ENCODE measurements at regions not wholly inside any gene's neighbourhood (a gene's known extent, or its start where the extent isn't known, plus 50 kb on each side); places are given as distances from the start of the nearest gene placed in this dataset.
A peak's percentile ranks its signal among the peaks of the same experiment; 100 is the strongest.

- TF ChIP-seq CTCF (conservative IDR thresholded peaks at IDR 0.05; ENCODE audit: control insufficient read depth, insufficient read depth, low read depth, low read length) = no peak
- H3K4me3 ChIP-seq (ENCODE audit: control insufficient read depth, low read depth, low read length) = no peak overlapping the region
- peak; percentile 32 for DNase-seq (ENCODE audit: low read depth)
These were observed 244.0 kb downstream of the GAS1 start for GRCh38 chr9:86703346-86703745.

GRCh38 chr9:86700629-86701028, 246.7 kb downstream of the GAS1 start:
- DNase-seq (ENCODE audit: low read depth) = peak; percentile 50
- TF ChIP-seq CTCF (conservative IDR thresholded peaks at IDR 0.05; ENCODE audit: control insufficient read depth, insufficient read depth, low read depth, low read length) = no peak
- no peak overlapping the region for H3K4me3 ChIP-seq (ENCODE audit: control insufficient read depth, low read depth, low read length)

- no peak for DNase-seq (ENCODE audit: low read depth)
- TF ChIP-seq CTCF (conservative IDR thresholded peaks at IDR 0.05; ENCODE audit: control insufficient read depth, insufficient read depth, low read depth, low read length) = no peak
- H3K4me3 ChIP-seq (ENCODE audit: control insufficient read depth, low read depth, low read length) = no peak overlapping the region
These were observed 249.3 kb downstream of the GAS1 start for GRCh38 chr9:86697999-86698398.

- H3K4me3 ChIP-seq (ENCODE audit: control insufficient read depth, low read depth, low read length) = no peak overlapping the region
- TF ChIP-seq CTCF (conservative IDR thresholded peaks at IDR 0.05; ENCODE audit: control insufficient read depth, insufficient read depth, low read depth, low read length) = no peak
- DNase-seq (ENCODE audit: low read depth) = peak; percentile 74
These were observed 250.1 kb downstream of the GAS1 start for GRCh38 chr9:86697213-86697612.

- no peak for TF ChIP-seq CTCF (conservative IDR thresholded peaks at IDR 0.05; ENCODE audit: control insufficient read depth, insufficient read depth, low read depth, low read length)
- no peak overlapping the region for H3K4me3 ChIP-seq (ENCODE audit: control insufficient read depth, low read depth, low read length)
- peak; percentile 68 for DNase-seq (ENCODE audit: low read depth)
These were observed 251.3 kb downstream of the GAS1 start for GRCh38 chr9:86695910-86696424.

GRCh38 chr9:86690034-86690433, 257.3 kb downstream of the GAS1 start:
- TF ChIP-seq CTCF (conservative IDR thresholded peaks at IDR 0.05; ENCODE audit: control insufficient read depth, insufficient read depth, low read depth, low read length) = no peak
- H3K4me3 ChIP-seq (ENCODE audit: control insufficient read depth, low read depth, low read length) = no peak overlapping the region
- no peak for DNase-seq (ENCODE audit: low read depth)

- no peak for TF ChIP-seq CTCF (conservative IDR thresholded peaks at IDR 0.05; ENCODE audit: control insufficient read depth, insufficient read depth, low read depth, low read length)
- DNase-seq (ENCODE audit: low read depth) = no peak
These were observed 259.5 kb downstream of the GAS1 start for GRCh38 chr9:86687788-86688187.

More at GRCh38 chr9:86687788-86688187, 259.5 kb downstream of the GAS1 start:
- no peak overlapping the region for H3K4me3 ChIP-seq (ENCODE audit: control insufficient read depth, low read depth, low read length)
